ENCODE measurements at regions not wholly inside any gene's neighbourhood (a gene's known extent, or its start where the extent isn't known, plus 50 kb on each side); places are given as distances from the start of the nearest gene placed in this dataset.
"Not testable (repeated sequence)": the region's sequence is repeated elsewhere in the genome, so short reads cannot be mapped to it uniquely, and the experiment has no call there.

DNA sequence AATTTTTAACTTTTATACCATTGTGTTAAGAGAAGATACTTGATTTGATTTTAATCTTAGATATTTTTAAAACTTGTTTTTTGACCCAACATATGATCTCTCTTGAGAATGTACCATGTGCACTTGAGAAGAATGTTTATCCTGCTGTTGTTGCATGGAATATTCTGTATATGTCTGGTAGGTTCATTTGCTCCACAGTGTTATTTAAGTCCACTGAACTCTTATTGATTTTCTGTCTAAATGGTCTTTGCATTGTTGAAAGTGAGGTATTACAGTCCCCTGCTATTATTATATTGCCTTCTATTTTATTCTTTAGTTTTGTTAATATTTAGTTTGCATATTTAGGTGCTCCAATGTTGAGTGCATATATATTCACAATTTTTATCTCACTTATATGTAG, 397.3 kb upstream of the CCDC179 start:
- DNase-seq: no peak

DNA sequence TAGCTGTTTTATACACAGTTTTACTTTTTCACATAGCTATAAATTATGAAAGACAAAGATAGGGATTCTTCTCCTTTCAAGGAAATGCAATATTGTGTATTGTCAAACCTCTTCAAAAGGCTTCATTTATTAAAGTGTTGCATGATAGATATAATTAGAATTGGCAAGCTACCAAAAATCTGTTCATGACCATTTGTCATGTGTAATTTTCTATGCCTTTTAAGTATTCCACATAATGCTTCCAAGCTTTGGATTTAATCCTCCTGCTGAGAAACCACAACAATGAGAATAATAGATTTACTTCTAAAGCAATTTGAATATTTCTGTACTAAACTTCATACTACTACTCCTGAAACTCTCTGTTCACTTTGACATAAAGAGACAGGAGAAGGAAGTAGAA, 403.2 kb upstream of the CCDC179 start:
- no peak for DNase-seq

DNA sequence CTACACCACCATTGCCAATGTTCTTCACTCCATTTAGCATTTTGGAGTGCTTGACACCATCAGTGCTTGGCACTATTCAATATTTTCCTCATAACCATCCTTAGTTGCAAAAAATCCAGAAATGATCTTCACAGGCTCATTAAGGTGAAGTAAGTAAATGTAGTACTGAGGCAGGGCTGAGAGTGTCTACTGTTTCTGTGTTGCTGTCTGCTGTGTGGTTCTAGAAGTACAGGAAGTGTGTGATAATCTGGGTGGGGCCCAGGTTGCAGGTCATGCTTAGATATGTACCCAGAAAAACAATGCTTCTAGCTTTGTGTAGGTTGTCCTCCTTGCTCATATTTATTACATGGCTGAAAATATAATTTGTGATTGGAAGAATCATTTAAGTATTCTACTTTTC, 411.8 kb upstream of the CCDC179 start:
- no peak for DNase-seq

DNA sequence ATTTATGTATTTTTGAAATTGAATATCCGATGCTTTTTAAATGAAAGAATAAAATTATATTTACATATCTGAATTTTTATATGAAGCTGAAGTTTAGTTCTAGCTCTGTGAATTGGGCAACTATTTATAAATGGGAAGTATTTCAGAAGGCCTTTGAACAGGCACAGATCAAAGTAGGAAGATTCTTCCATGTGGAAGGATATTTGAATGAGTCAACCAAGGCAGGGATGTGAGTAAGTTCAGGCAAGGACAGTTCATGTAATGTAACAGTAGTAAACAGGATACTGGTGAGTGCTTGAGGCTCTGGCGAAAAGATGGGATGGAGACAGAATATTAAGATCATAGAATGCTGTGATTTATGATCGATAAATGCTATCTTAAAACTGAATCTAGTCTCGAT, 417.8 kb upstream of the CCDC179 start:
- no peak for DNase-seq

DNA sequence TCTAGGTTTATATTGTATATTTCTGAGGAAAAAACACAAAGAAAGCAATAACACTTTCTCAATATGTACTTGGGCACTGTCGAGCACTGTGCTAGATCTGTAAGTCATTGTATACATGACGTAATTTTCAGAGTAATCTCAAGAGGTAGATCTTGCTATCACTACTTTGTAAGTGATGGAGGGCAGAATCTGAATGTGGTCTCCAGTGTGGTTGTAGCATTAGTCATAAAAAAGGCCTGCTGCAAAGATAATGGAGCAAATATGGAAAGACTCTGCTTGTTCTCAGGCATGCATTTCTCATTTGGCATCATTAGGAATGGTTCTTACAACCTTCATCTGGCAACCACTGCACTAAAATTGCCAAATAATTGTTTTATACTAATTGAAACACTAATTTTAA, 419.8 kb upstream of the CCDC179 start:
- DNase-seq: no peak

DNA sequence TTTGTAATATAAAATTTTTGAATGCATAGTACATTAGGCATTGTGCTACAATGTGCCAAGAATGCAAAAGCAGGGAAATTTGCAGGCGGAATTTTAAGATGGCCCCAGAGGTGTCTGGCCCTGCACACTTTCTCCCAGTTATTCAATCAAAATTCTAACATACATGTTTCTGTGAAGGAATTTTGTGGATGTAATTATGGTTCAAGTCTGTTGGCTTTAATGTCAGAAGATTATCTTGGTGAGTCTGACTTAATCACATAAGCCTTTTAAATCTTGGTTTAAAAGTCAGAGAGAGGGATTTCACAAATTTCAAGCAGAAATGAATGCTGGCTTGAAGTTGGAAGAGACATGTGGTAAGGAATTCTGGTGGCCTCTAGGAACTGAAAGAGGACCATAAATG, 423.4 kb upstream of the CCDC179 start:
- no peak for DNase-seq

DNA sequence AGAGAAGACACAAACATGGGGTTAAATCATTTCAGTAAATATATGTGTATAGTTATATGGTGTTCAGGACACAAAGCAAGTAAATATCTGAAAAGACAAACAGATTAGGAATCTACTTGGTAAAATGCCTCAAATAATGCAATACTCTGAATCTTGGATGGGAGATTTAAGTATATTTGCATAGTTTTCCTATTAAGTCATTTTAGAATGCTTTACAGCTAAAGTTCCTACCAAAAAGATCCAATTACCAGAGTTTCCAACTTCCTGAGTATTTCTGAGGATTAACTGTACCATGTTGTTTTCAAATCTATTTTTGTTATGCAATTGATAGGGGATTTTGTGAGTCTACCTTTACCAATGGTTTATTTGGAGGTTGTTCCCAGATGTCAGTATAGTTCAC, 424.4 kb upstream of the CCDC179 start:
- DNase-seq: no peak

DNA sequence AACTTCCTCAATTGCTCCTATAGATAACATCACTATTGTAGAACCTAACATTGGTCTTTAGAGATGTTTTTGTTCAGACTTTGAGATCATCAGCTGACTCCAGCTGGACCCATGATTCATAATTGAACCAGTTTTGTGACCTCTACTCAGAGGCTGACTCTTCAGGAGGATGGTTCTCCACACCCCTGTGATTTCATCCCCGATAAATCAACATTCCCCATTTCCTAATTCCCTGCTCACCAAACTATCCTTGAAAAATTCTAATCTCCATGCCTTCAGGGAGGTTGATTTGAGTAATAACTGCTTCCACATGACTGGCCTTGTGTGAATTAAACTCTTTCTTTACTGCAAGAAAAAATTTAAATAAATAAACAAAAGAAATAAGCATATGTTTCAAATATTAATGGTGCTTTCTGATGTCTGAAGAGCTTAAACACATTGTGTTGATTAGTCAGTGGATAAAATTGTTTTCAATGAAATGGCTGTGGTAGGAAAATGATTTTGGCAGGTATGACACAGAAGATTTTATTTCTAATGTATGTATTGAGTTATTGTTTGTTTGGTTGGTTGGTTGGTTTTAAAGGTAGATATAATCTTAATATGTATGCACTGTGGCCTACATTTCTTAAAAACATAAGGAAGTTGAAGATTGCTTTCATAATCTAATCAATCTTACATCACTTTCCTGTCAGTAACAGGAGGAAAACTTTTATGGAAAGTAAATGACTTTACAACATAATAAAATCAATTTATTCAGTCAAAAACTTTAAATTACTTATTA, 427.9 kb upstream of the CCDC179 start:
- no peak for DNase-seq

DNA sequence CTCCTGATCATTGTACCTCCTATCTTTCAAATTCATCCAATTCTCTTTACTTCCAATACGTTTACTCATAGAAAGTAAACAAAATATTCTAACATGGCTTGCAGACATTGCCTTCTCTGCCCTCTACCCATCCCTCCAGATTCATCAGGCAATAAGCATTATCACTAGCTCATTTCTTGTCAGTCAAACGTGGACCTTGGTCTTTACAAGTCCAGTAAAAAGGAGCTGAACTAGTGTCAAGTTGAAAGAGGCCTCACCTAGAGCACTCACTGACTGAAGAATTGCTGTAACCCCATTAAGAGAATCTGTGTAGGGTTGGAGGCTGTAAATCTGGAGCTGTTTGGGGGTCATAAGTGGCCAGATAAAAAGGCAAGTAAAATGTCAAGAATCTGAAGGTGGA, 435.0 kb upstream of the CCDC179 start:
- DNase-seq: no peak

DNA sequence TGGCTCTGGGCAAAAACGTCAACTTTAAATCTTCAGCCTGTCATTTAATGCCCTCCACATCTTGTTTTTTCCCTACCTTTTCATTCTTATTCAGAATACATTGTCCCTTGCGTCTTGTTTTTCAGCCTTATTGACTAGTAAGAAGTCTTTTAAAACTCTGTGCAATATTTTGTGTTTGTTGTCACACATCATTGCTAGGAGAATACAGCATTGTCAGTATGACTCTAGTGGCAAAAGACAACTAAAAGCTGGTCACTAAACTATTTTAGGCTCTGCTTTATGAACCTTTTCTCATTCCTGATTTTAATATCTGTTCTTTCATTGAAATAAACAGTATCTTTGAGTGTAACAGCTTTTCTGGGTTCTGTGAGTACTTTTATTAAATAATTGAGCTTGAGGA, 447.8 kb upstream of the CCDC179 start:
- DNase-seq: no peak

DNA sequence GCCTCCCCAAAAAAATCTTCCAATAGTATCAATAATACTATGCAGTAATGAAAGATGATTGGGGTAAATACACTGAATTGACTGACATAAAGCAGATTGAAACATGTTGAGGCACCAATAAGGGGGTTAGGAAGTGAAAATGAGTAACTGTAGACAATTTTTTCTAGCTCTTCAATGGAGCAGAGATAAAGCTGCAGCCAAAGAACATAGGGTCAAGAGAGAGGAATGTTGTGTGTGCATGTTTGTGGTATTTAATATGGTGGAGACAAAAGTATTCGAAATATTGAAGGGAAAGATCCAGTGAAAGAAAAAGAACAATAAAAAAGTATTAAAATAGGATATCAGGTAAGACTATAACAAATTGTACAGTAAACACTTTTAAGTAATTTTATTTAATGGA, 450.0 kb upstream of the CCDC179 start:
- DNase-seq: no peak

DNA sequence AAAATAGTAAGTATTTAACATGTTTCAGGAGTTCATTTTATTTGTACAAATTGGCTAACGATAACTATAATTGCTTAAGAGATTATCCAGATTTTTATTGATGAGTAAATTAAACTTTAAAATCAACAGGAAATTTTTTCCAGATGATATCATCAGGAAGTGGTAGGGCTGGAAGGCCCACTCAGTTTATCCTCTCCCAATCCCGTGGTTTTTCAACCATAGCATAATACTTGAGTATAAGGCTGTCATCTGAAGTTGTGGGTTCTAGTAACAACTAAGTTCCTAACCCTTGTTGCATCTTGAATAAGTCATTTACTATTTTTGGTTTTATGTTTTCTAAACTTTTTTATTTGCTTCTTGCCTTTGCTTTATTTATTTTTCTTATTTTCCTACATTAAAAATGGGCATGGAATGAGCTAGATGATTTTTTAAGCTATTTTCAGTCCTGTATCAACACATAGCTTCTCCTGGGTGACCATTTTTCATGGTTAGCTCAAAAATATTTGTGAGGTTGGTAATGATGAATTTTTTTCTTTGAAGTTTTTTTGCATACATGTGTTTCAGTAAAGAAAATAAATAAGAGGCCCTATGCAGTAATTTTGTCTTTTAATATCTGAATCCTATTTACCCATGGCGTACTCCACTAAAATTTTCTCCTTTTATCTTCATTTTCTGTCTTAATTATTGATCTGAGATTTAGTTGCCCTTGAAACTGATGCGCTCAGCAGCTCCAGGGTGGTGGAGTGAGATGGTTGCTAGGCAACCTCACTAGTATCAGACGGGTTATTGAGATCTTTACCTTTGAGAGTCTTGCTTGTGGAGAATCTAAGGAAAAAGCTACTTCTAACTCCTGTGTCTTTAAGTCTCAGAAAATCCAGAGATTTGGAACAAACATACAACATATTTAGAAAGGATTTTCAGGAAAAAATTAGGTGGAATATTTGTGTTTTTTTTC, 452.0 kb upstream of the CCDC179 start:
- no peak for DNase-seq

DNA sequence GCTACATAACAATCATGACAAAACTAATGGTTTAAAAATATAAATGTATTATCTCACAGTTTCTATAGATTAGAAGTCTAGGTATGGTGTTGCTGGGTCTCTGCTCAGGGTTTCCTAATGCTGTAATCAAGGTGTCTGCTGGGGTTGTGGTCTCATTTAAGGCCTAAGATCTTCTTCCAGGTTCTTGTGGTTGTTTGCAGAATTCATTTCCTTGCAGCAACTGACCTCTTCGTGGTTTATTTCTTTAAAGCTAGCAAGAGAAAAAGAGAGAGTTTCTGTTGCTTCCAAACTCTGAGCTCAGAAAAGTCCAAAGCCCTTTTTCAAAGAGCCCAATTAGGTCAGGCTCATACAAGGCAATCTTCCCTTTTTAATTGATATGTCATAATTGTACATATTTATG, 452.7 kb upstream of the CCDC179 start:
- DNase-seq: no peak

DNA sequence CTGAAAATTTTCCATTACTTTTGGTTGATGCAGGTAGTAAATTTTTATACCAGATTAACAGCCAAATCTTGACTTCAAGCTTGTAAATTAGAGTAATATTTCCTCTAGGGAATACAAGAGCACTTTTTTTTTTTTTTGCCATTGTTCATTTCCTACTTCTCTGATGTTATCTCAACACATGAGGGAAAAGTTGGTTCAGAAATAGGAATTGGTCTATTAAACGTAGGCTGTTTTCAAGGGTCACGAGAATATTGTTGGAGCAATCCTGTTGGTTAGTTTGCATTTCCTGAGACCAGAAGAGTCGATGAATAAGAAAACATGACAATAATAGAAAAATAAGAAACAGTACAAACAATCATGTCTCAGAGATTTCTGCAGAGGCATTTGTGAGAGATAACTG, 453.9 kb upstream of the CCDC179 start:
- DNase-seq: no peak

DNA sequence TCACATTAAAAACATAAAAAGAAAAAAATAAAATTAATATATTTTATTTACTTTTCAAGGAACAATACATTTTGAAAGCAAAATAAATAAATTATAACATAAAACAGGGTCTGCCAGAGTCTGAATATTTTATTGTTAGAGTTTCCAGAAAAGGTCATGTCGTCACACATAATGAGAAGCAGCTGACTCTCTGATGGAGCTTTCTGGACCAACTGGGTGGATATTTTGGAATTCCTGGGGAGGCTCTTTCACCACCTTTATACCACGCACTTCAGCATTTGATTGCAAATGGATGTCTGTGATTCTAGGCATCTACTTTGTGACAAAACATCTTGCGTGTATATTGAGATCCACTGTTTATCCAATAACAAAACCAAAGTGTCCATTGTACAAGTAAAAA, 455.0 kb upstream of the CCDC179 start:
- DNase-seq: no peak

DNA sequence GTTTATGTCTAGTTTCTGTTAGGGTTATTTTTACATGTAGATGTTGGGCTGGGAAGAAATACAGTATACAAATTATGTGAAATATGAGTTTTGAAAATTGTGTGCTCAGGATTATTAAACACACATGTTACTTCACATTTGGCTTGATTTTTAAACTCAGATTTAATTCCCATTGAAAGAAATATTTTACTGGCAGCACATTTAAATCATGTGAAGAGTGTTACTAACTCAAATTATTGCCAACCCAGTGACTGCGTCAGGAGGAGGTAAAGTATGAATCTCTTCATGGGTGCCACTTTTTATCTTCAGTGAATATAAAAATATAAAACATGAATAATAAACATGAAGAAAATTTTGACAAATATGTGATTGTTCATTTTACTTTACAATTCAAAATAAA, 457.5 kb upstream of the CCDC179 start:
- no peak for DNase-seq

DNA sequence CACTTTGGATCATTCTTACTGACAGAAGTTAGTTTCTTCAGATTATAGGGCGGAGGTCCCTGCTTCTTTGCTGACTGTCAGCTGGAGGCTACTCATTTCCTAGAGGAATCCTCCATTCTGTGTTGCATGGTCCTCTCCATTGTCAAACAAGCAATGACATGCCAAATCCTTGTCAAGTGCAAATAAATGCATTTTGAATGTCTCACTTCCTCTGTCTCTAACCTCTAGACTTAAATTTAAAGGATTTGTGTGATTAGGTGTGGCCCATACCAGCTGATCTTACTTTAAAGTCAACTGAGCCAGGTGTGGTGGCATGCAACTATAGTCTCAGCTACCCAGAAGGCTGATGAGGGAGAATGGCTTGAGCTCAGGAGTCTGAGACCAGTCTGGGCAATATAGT, 458.4 kb upstream of the CCDC179 start:
- DNase-seq: no peak

DNA sequence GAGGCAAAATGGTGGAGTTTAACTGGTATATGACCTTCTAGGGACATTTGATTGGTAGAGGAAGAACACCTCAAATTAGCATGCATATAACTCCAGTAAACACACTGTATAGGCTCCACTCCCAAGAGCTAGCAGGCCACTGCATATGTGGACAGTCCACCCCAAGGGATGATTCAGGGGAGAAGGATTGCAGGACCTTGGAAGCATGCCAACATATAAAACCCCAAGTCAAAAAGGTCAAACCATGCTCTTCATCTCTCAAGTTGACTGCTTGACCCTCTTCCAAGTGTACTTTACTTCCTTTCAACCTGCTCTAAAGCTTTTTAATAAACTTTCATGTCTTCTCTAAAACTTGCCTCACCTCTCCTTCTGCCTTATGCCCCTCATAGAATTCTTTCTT, 459.9 kb upstream of the CCDC179 start:
- no peak for DNase-seq

DNA sequence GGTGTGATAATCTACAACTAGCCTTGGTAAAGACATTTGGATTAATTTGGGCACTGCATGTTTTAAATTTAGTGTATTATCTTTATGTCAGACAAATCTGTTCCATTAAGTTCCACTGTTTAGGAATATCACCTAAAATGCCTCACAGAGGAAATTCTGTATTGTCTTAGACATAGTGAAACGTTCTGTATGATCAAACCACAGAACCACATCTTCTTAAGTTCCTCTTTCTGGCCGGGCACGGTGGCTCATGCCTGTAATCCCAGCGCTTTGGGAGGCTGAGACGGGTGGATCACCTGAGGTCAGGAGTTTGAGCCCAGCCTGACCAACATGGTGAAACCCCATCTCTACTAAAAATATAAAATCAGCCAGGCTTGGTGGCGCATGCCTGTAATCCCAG, 475.3 kb upstream of the CCDC179 start:
- DNase-seq: not testable (repeated sequence)

DNA sequence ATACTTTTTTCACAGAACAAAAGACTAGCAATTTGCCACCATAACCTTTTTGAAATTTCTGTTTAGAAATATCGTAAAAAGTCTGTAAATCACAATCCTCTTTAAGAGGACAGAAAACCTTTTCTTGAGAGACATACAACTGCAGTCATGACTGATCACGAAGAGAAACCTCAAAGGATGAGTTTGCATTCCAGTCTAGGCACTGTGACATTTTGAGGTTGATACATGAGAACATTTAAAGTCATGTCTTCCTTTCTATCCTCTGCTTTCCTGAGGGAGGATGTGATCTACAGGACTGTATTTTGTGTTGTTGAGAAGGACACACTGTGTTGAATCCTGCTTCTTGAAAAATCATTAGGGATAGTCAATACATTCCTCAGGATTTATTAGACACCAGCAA, 476.7 kb upstream of the CCDC179 start:
- no peak for DNase-seq

DNA sequence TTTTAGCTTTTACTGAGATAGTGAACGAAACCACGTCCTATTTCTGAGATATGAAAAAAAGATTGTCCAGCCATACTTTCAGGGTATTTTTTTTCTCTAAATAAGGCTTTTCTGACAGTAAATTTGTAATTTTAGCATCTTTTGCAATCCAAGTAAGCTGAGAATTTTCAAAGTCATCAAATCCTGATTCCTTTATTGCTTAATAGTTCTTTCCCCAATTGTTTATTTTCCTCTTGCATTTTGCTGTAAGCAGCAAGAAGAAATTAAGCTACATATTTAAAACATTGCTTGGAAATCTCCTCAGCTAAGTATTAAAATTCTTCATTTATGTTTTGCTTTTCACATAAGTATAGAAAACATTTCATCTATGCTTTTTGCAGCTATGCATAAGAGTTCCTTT, 493.3 kb upstream of the CCDC179 start:
- DNase-seq: no peak

DNA sequence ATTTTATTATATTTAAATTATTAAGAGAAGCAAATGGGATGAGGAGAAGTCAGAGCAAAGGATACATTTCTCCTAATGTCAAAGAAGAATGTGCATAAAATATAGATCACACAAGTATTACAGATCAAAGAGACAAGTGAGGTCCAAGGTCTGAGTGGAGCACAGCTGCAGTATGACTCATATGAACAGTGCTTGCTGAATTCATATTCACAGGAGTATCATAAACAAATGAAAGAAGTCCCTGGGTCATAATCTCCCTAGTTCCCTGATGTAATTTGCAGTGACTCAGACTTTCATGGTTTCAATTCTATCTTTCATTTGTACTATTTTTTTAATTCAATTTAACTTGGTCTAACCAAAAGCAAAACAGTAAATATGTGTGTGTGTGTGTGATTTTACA, 499.0 kb upstream of the CCDC179 start:
- no peak for DNase-seq

DNA sequence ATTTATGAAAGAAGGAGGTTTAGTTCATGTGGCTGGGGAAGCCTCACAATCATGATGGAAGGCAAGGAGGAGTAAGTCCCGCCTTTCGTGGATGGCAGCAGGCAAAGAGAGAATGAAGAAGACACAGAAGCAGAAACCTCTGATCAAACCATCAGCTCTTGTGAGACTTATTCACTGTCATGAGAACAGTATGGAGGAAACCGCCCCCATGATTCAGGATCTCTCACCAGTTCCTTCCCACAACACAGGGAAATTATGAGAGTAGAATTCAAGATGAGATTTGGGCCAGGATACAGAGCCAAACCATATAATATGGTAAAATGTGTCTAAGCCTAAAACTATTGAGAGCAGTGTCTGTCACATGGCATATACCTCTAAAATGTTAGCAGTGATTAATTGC, 503.8 kb upstream of the CCDC179 start:
- DNase-seq: no peak

DNA sequence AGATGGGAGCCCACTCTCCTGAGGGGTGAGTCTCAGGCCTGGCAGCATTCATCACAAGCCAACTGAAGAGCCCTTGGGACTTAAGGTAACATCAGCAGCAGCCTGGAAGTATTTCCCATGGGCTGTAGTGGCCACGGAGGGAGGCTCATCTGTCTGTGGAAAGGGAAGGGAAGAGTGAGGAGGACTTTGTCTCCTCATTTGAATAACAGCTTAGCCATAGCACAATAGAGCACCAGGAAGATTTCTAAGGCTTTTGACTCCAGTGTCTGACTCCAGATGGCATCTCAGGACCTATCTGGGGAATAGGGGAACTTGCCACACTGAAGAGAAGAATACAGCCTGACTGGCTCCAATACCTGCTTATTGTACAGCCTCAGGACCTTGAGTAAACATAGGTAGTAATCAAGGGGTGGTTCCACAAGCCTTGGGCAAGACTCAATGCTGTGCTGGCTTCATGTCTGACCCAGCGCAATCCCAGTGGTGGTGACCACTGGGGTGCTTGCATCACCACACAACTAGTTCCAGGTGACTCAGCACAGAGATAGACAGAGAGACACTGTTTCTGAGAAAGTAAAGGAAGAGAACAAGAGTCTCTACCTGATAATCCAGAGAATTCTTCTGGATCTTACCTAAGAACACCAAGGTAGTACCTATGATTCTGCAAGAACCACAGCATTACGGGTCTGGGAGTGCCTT, 510.5 kb upstream of the CCDC179 start:
- no peak for DNase-seq

Measured in suppressor macrophage treated with lipopolysaccharide for 4 hours (primary cell).